ENCODE measurements at regions not wholly inside any gene's neighbourhood (a gene's known extent, or its start where the extent isn't known, plus 50 kb on each side); places are given as distances from the start of the nearest gene placed in this dataset.

- TF ChIP-seq NR2C1 (IDR thresholded peaks at IDR 0.05) (no peak), RAD21 (IDR thresholded peaks at IDR 0.05; ENCODE audit: insufficient read depth, low read depth, low read length) (no peak)
Measured at GRCh38 chr10:131731780-131732630, 168.8 kb upstream of the PPP2R2D start.
